Neural cell (in vitro differentiated cells): ENCODE measurements at regions not wholly inside any gene's neighbourhood (a gene's known extent, or its start where the extent isn't known, plus 50 kb on each side); places are given as distances from the start of the nearest gene placed in this dataset.

Experiments
- H2AFZ ChIP-seq: fragments of 200-600, 300-800 bp; sonication (generic), shearing (Covaris generic); 2 replicates; pipeline ENCODE4 v1.6.0; 2014; ENCODE audit warnings: low read depth, mild to moderate bottlenecking, antibody characterized with exemption, low read length, moderate library complexity
- H3F3A ChIP-seq: fragments of 200-600 bp; shearing (Covaris generic); 2 replicates; pipeline ENCODE4 v1.6.1; 2016; ENCODE audit warnings: mild to moderate bottlenecking, moderate library complexity, mixed read lengths, antibody characterized with exemption, low read length; ENCODE audit not compliant: insufficient read depth, poor library complexity, severe bottlenecking
- H3K27ac ChIP-seq: fragments of 200-600, 300-800 bp; sonication (generic), shearing (Covaris generic); 2 replicates; pipeline ENCODE4 v1.5.1; 2014; ENCODE audit warnings: mild to moderate bottlenecking, low read length, moderate library complexity
- H3K27me3 ChIP-seq: fragments of 300-800, 200-600 bp; sonication (generic), shearing (Covaris generic); 2 replicates; pipeline ENCODE4 v1.6.0; 2014; ENCODE audit warnings: mild to moderate bottlenecking, low read depth, low read length, moderate library complexity; ENCODE audit not compliant: insufficient read depth
- H3K36me3 ChIP-seq: fragments of 300-800, 200-600 bp; sonication (generic), shearing (Covaris generic); 2 replicates; pipeline ENCODE4 v1.5.1; 2014; ENCODE audit warnings: mild to moderate bottlenecking, antibody characterized with exemption, low read length, moderate library complexity; ENCODE audit not compliant: insufficient read depth
- H3K4me2 ChIP-seq: fragments of 300-800, 200-600 bp; sonication (generic), shearing (Covaris generic); 2 replicates; pipeline ENCODE4 v1.6.0; 2014; ENCODE audit warnings: mild to moderate bottlenecking, low read length
- H3K4me3 ChIP-seq: fragments of 300-800, 200-600 bp; sonication (generic), shearing (Covaris generic); 2 replicates; pipeline ENCODE4 v1.5.1; 2014; ENCODE audit warnings: mild to moderate bottlenecking, low read length, moderate library complexity
- H3K79me2 ChIP-seq: fragments of 200-600 bp; shearing (Covaris generic); replicated peaks from 2 replicates; pipeline ENCODE4 v1.6.0; 2014; ENCODE audit warnings: mild to moderate bottlenecking, low read length, moderate library complexity; ENCODE audit not compliant: insufficient read depth
- H3K9ac ChIP-seq: fragments of 300-800, 200-600 bp; sonication (generic), shearing (Covaris generic); 2 replicates; pipeline ENCODE4 v1.6.1; 2016; ENCODE audit warnings: mild to moderate bottlenecking, low read length, mixed read lengths
- H3K9me2 ChIP-seq: fragments of 200-600 bp; shearing (Covaris generic); 2 replicates; pipeline ENCODE4 v1.6.1; 2016; ENCODE audit warnings: mild to moderate bottlenecking, low read length, mixed read lengths; ENCODE audit not compliant: insufficient read depth
- H3K9me3 ChIP-seq: fragments of 200-600, 300-800 bp; sonication (generic), shearing (Covaris generic); 2 replicates; pipeline ENCODE4 v1.6.1; 2016; ENCODE audit warnings: mild to moderate bottlenecking, mixed run types, low read length, moderate library complexity, mixed read lengths
- H4K20me1 ChIP-seq: fragments of 200-600 bp; shearing (Covaris generic); 2 replicates; pipeline ENCODE4 v1.6.1; 2016; ENCODE audit warnings: mild to moderate bottlenecking, mixed run types; ENCODE audit not compliant: insufficient read depth
- CTCF ChIP-seq: fragments of 450-650 bp; IDR thresholded peaks from 2 replicates; pipeline ENCODE4 v1.5.1; 2014; ENCODE audit warnings: antibody characterized with exemption, mild to moderate bottlenecking, moderate library complexity; ENCODE audit not compliant: poor library complexity, severe bottlenecking
- EP300 ChIP-seq: fragments of 450-650 bp; conservative IDR thresholded peaks from 2 replicates; pipeline ENCODE4 v1.6.1; 2014; ENCODE audit warnings: antibody characterized with exemption, mild to moderate bottlenecking, moderate library complexity; ENCODE audit not compliant: poor library complexity, severe bottlenecking
- EZH2 ChIP-seq: fragments of 200-600, 300-800 bp; shearing (Covaris generic), sonication (generic); IDR thresholded peaks from 2 replicates; pipeline ENCODE4 v1.6.1; 2014; ENCODE audit warnings: antibody characterized with exemption, low read length, borderline replicate concordance, mild to moderate bottlenecking; ENCODE audit not compliant: insufficient read depth, poor library complexity, severe bottlenecking
- MXI1 ChIP-seq: fragments of 450-650 bp; conservative IDR thresholded peaks from 2 replicates; pipeline ENCODE4 v1.6.1; 2014; ENCODE audit warnings: antibody characterized with exemption, mild to moderate bottlenecking; ENCODE audit not compliant: poor library complexity, severe bottlenecking
- POLR2AphosphoS5 ChIP-seq: IDR thresholded peaks from 2 replicates; pipeline ENCODE4 v1.6.1; 2012
- RAD21 ChIP-seq: fragments of 450-650 bp; conservative IDR thresholded peaks from 2 replicates; pipeline ENCODE4 v1.6.1; 2014; ENCODE audit warnings: antibody characterized with exemption, mild to moderate bottlenecking, moderate library complexity
- REST ChIP-seq: IDR thresholded peaks from 2 replicates; pipeline ENCODE4 v1.6.1; 2012; ENCODE audit warnings: borderline replicate concordance
- SMC3 ChIP-seq: fragments of 450-650 bp; conservative IDR thresholded peaks from 2 replicates; pipeline ENCODE4 v1.6.1; 2014; ENCODE audit warnings: antibody characterized with exemption, mild to moderate bottlenecking, moderate library complexity; ENCODE audit not compliant: poor library complexity
- TAF1 ChIP-seq: IDR thresholded peaks from 2 replicates; pipeline ENCODE4 v1.6.1; 2012; ENCODE audit warnings: low read depth

GRCh38 chr4:143055997-143056396, 128.7 kb upstream of the USP38 start:
- TF ChIP-seq EZH2 (no peak), EP300 (no peak), MXI1 (no peak), TAF1 (no peak), SMC3 (no peak), POLR2AphosphoS5 (no peak), REST (no peak), RAD21 (no peak), CTCF (no peak)
- no peaks in the 10 kb centered on the region for H3K9me3 ChIP-seq
- no peaks in the 10 kb centered on the region for H3K79me2 ChIP-seq
- H3K27me3 ChIP-seq: no peaks in the 10 kb centered on the region
- H3K36me3 ChIP-seq: no peaks in the 10 kb centered on the region
- H3K4me2 ChIP-seq: no peak overlapping the region
- no peak overlapping the region for H3K27ac ChIP-seq
- H4K20me1 ChIP-seq: no peaks in the 10 kb centered on the region
- H3K4me3 ChIP-seq: no peak overlapping the region
- H3F3A ChIP-seq: no peaks in the 10 kb centered on the region
- H3K9ac ChIP-seq: no peak overlapping the region
- no peaks in the 10 kb centered on the region for H3K9me2 ChIP-seq
- no peak overlapping the region for H2AFZ ChIP-seq

- TF ChIP-seq MXI1 (no peak), RAD21 (no peak), POLR2AphosphoS5 (no peak), TAF1 (no peak), EP300 (no peak), EZH2 (no peak), CTCF (no peak), SMC3 (no peak), REST (no peak)
- Histone ChIP-seq H3K36me3 (no peaks in the 10 kb centered on the region), H4K20me1 (no peaks in the 10 kb centered on the region), H2AFZ (no peak overlapping the region), H3K79me2 (no peaks in the 10 kb centered on the region), H3K4me3 (no peak overlapping the region), H3K4me2 (no peak overlapping the region), H3K9me2 (no peaks in the 10 kb centered on the region), H3K27me3 (no peaks in the 10 kb centered on the region), H3K9ac (no peak overlapping the region), H3F3A (no peaks in the 10 kb centered on the region), H3K27ac (no peak overlapping the region), H3K9me3 (no peaks in the 10 kb centered on the region)
Observed at GRCh38 chr4:143071351-143071750, 113.4 kb upstream of the USP38 start.
